Fibroblast of the aortic adventitia (primary cell): ENCODE measurements at regions not wholly inside any gene's neighbourhood (a gene's known extent, or its start where the extent isn't known, plus 50 kb on each side); places are given as distances from the start of the nearest gene placed in this dataset.

Experiments
- DNase-seq: peaks from one replicate; pipeline ENCODE4 v3.0.0-alpha.2; 2010; ENCODE audit warnings: low read depth
- H3K4me3 ChIP-seq: 2 replicates; pipeline ENCODE4 v1.5.1; 2011; ENCODE audit warnings: low read depth, mild to moderate bottlenecking, control low read depth, low read length, moderate library complexity
- TF ChIP-seq, protein P1 (sequence below): IDR thresholded peaks from 2 replicates; pipeline ENCODE4 v1.5.1; 2011; ENCODE audit warnings: mild to moderate bottlenecking, low read length, control low read depth, inconsistent platforms; ENCODE audit not compliant: insufficient read depth

DNA sequence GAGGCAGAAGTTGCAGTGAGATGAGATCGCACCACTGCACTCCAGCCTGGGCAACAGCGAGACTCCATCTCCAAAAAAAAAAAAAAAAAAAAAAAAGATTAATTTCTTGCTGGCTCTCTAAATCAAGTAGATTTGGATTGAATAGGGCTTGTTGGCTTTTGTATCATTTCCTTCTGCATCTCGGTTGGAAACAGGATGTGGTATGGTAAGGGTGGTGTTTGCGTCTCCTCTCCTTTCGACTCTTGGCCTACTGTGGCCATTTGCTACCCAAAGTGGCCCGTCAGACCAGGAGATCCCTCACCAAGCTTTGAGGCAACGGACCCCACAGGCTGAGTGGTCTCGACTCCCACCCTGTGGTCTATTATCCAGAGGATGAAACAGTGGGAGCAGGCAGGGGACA lies 168.0 kb upstream of the IRX3 start:
- H3K4me3 ChIP-seq: no peak overlapping the region
- TF ChIP-seq, protein P1, sequence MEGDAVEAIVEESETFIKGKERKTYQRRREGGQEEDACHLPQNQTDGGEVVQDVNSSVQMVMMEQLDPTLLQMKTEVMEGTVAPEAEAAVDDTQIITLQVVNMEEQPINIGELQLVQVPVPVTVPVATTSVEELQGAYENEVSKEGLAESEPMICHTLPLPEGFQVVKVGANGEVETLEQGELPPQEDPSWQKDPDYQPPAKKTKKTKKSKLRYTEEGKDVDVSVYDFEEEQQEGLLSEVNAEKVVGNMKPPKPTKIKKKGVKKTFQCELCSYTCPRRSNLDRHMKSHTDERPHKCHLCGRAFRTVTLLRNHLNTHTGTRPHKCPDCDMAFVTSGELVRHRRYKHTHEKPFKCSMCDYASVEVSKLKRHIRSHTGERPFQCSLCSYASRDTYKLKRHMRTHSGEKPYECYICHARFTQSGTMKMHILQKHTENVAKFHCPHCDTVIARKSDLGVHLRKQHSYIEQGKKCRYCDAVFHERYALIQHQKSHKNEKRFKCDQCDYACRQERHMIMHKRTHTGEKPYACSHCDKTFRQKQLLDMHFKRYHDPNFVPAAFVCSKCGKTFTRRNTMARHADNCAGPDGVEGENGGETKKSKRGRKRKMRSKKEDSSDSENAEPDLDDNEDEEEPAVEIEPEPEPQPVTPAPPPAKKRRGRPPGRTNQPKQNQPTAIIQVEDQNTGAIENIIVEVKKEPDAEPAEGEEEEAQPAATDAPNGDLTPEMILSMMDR: no peak
- no peak for DNase-seq

DNA sequence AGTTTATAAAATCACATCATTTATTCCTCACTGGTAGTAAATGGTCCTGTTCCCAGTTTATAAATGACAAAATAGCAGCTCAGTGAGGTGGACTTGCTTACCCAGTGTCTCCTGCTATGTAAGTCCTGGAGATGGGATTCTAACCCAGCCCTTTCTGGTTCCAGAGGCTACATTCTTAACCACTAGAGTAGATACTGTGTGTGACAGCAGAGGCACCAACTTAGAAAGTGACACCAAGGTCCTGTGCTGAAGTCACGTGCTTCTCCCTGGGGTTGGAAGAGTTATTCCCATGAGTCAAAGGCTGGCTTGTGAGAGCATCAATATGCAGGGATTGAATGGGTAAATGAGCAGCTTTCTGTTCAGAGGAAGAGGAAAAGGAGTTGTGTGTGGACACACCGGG lies 167.3 kb upstream of the IRX3 start:
- no peak for DNase-seq
- H3K4me3 ChIP-seq: no peak overlapping the region
- TF ChIP-seq, protein P1: no peak

DNA sequence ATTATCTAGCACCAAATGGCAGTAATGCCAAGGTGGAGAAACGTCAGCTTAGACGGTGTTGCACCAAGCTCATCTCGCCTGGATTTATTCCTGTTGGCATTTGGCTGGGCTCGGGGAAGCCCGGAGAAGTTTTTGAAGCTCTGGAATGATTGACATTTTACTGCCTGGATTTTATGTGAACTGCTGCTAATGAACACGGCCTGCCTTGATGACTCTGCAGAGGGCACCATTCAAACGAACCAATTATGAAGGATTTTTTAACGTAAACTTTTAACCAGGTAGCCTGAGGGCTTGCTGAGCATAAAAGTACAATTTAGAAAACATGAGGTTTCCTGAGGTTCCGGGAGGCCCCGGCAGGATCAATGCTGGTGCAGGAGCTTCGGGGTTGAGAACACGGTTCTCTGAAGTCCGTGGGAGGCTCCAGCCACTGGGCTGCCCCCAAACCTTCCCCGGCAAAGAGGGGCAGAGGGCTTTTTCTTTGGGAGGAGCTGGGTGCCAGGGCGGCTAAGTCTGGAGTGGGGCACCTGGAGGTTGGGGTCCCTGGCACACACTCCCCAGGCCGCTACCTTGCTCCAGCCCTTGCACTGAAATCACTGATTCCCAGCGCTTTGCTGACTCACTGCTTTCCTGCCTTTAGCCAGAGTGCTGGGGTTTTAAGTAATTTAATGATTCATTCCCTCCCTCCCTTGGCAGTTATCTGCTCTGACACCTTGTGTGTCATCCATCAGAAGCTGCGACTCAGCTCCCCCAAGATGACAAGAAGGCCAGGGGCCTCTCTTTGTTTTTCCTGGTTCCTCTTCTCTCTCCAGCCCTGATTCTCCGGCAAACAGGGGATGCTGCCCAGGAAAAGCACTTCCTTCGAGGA lies 161.2 kb upstream of the IRX3 start:
- no peak overlapping the region for H3K4me3 ChIP-seq
- DNase-seq: peak; percentile 88
- TF ChIP-seq, protein P1: no peak

DNA sequence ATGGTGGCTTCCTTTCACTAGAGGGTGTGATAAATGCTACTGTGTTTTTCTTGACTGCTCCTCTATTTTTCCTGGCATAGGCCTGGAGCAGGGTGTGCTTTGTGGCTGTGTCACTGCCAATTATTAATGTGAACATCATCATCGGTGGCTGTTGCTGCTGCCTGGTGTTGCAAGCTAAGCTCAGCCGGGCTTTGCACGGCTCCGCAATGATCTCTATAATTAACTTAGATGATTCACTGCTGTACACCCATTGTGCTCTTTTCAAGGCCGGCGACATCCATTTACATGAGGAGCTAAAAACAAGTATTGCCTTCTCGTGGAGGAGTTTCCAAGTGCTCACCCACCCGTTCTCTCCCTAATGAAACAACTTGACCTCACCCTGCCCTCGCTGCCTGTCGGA lies 160.1 kb upstream of the IRX3 start:
- TF ChIP-seq, protein P1: no peak
- no peak overlapping the region for H3K4me3 ChIP-seq
- DNase-seq: peak; percentile 95

DNA sequence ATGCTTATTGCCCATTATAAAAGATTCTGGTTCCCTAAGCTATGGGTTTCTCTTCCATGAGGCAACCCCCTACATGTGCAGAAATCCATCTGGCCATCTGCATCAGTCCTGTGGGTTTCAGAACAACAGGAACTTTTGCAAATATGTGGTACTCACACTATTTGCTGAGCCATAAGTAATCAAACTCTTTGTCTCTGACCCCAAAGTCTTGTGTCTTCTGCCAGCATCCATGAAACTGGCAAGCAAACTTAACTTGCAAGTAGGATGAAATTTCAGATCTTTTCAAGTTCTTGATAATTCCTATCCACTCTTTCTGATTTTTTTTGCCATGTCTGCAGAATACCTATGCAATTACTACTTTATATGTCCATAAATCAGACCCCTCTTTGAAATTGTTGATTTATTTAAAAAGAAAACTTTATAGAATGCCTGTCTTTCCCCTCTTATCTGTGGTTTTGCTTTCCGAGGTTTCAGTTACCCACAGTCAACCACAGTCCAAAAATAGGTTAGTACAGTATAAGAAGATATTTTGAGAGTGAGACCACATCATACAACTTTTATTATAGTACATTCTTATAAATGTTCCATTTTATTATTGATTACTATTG lies 158.4 kb upstream of the IRX3 start:
- TF ChIP-seq, protein P1: no peak
- DNase-seq: peak; percentile 52
- H3K4me3 ChIP-seq: no peak overlapping the region

DNA sequence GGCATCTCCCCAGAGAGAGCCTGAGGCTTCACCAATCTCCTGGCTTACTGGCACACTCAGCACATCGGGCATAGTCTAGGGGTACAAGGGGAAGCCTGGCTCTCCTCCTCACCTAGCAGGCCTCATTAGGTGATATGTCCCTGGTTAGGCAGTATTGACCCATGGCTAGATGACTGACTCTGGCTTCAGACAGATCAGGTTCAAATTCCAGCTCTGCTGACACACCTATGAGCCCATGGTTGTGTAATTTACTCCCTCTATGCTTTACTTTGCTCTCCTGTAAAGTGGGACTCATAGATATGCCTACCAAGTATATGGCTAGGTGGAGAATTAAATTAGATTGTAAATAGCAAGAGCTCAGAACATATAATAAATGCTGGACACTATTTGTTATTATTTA lies 157.3 kb upstream of the IRX3 start:
- DNase-seq: no peak
- no peak overlapping the region for H3K4me3 ChIP-seq
- TF ChIP-seq, protein P1: no peak
